ENCODE measurements at regions not wholly inside any gene's neighbourhood (a gene's known extent, or its start where the extent isn't known, plus 50 kb on each side); places are given as distances from the start of the nearest gene placed in this dataset.

- TF ChIP-seq ZC3H11A (IDR thresholded peaks at IDR 0.05) (no peak), POLR2AphosphoS2 (conservative IDR thresholded peaks at IDR 0.05; ENCODE audit: low read length) (no peak), TFCP2L1 (CRISPR knock-in tag; IDR thresholded peaks at IDR 0.05) (no peak), HOXB5 (CRISPR knock-in tag; IDR thresholded peaks at IDR 0.05) (no peak), PHF8 (IDR thresholded peaks at IDR 0.05; ENCODE audit: borderline replicate concordance, low read depth) (no peak), ZSCAN20 (CRISPR knock-in tag; IDR thresholded peaks at IDR 0.05) (no peak), EHF (CRISPR knock-in tag; IDR thresholded peaks at IDR 0.05) (no peak), RCOR1 (IDR thresholded peaks at IDR 0.05; ENCODE audit: low read depth, low read length) (no peak)
Observed at GRCh38 chr4:85414972-85415371, 60.0 kb upstream of the ARHGAP24 start (continued).

- ATAC-seq (no peak), FAIRE-seq (no peak), DNase-seq (ENCODE audit: low read depth in 1 of 2, low spot score in 1 of 2) (no peak)
- no peak for TF ChIP-seq PBX3 (IDR thresholded peaks at IDR 0.05)
- TF ChIP-seq SMC3 (IDR thresholded peaks at IDR 0.05) = no peak
- TF ChIP-seq EP300 (IDR thresholded peaks at IDR 0.05) = no peak
- no peak for TF ChIP-seq HOXA7 (CRISPR knock-in tag; IDR thresholded peaks at IDR 0.05)
- whole genome bisulfite sequencing (ENCODE audit: missing lambda C conversion rate) = 79% methylated on average over 2 of the region's 2 CpGs
- ChIA-PET POLR2A (no interaction called here), CTCF (no interaction called here)
- Histone ChIP-seq H3K27ac (no peak overlapping the region), H3K4me3 (no peak overlapping the region), H3K4me2 (no peak overlapping the region), H3K9me3 (no peaks in the 10 kb centered on the region), H3K4me1 (no peaks in the 10 kb centered on the region)
Observed at GRCh38 chr4:85416094-85416493, 58.9 kb upstream of the ARHGAP24 start.

DNA sequence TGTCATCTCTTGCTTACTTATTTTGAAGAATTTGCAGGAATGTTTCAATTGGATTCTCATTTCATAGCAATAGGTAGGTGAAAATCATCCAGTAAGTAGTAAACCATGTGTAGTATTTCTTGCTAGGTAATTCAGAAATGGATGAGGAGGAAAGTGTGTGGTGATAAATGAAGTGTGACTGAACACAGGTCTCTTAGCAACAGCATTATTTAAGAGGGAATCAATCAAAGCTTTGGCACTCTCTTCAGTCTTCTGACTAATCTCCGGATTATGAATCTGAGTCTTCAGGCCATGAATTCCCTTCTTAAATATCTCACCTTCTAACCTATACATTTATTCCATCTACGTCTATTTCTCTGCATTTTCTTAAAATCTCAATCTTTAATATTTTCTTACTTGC is 55.8 kb upstream of the ARHGAP24 start:
- CTCF ChIA-PET = no interaction called here
- Histone ChIP-seq H3K9me3 (no peaks in the 10 kb centered on the region), H3K4me1 (no peaks in the 10 kb centered on the region), H3K4me3 (no peak overlapping the region), H3K27ac (no peak overlapping the region), H3K4me2 (no peak overlapping the region)
- TF ChIP-seq CHD2 (IDR thresholded peaks at IDR 0.05; ENCODE audit: low read length, partially characterized antibody) = no peak
- no peak for TF ChIP-seq FOSB (CRISPR knock-in tag; IDR thresholded peaks at IDR 0.05)
- no peak for TF ChIP-seq PBX3 (IDR thresholded peaks at IDR 0.05)
- no peak for TF ChIP-seq ELK1 (IDR thresholded peaks at IDR 0.05; ENCODE audit: low read depth, low read length)
- TF ChIP-seq ZSCAN20 (CRISPR knock-in tag; IDR thresholded peaks at IDR 0.05) = no peak
- TF ChIP-seq MAFK (IDR thresholded peaks at IDR 0.05; ENCODE audit: partially characterized antibody) = no peak
- TF ChIP-seq MAX (IDR thresholded peaks at IDR 0.05) = no peak
- TF ChIP-seq CBX8 (IDR thresholded peaks at IDR 0.05) = no peak
- TF ChIP-seq HMGXB4 (CRISPR knock-in tag; IDR thresholded peaks at IDR 0.05; ENCODE audit: borderline replicate concordance) = no peak
- no peak for TF ChIP-seq NFE2L2 (conservative IDR thresholded peaks at IDR 0.05; ENCODE audit: low read length)
- no peak for TF ChIP-seq HOXB5 (CRISPR knock-in tag; IDR thresholded peaks at IDR 0.05)
- TF ChIP-seq RCOR1 (IDR thresholded peaks at IDR 0.05; ENCODE audit: low read depth, low read length) = no peak
- TF ChIP-seq BHLHE40 (IDR thresholded peaks at IDR 0.05; ENCODE audit: low read depth, low read length) = no peak
- WGBS (ENCODE audit: missing lambda C conversion rate) = 93% methylated on average over 2 of the region's 2 CpGs
- POLR2A ChIA-PET = no interaction called here
- FAIRE-seq = no peak
- DNase-seq (ENCODE audit: low read depth in 1 of 2, low spot score in 1 of 2) = no peak
- ATAC-seq = no peak
